ENCODE measurements at regions not wholly inside any gene's neighbourhood (a gene's known extent, or its start where the extent isn't known, plus 50 kb on each side); places are given as distances from the start of the nearest gene placed in this dataset.
"Not testable (repeated sequence)": the region's sequence is repeated elsewhere in the genome, so short reads cannot be mapped to it uniquely, and the experiment has no call there.

GRCh38 chr14:71438684-71439083 is 493.5 kb upstream of the RGS6 start:
- no peak for DNase-seq

- no peak for DNase-seq
These were observed 491.1 kb upstream of the RGS6 start for GRCh38 chr14:71441126-71441525.

- no peak for DNase-seq
These were observed 488.0 kb upstream of the RGS6 start for GRCh38 chr14:71444030-71444822.

- no peak for DNase-seq
These were observed 483.6 kb upstream of the RGS6 start for GRCh38 chr14:71448431-71449315.

- DNase-seq, result no peak
These were observed 482.7 kb upstream of the RGS6 start for GRCh38 chr14:71449316-71450055.

GRCh38 chr14:71451501-71451900 is 480.7 kb upstream of the RGS6 start:
- DNase-seq, result no peak

- no peak for DNase-seq
These were observed 479.7 kb upstream of the RGS6 start for GRCh38 chr14:71452539-71452938.

GRCh38 chr14:71452987-71453386 is 479.2 kb upstream of the RGS6 start:
- no peak for DNase-seq

- DNase-seq, result no peak
These were observed 478.2 kb upstream of the RGS6 start for GRCh38 chr14:71454010-71454409.

GRCh38 chr14:71454513-71455332 is 477.5 kb upstream of the RGS6 start:
- no peak for DNase-seq

GRCh38 chr14:71460091-71460490 is 472.1 kb upstream of the RGS6 start:
- DNase-seq, result no peak

GRCh38 chr14:71461617-71462016 is 470.6 kb upstream of the RGS6 start:
- DNase-seq, result not testable (repeated sequence)

GRCh38 chr14:71463807-71464206 is 468.4 kb upstream of the RGS6 start:
- DNase-seq, result no peak

GRCh38 chr14:71464840-71465239 is 467.4 kb upstream of the RGS6 start:
- DNase-seq, result no peak

GRCh38 chr14:71465316-71465715 is 466.9 kb upstream of the RGS6 start:
- no peak for DNase-seq

GRCh38 chr14:71466251-71466650 is 466.0 kb upstream of the RGS6 start:
- DNase-seq, result no peak

- DNase-seq, result no peak
These were observed 465.3 kb upstream of the RGS6 start for GRCh38 chr14:71466946-71467345.

- DNase-seq, result no peak
These were observed 464.8 kb upstream of the RGS6 start for GRCh38 chr14:71467361-71467811.

- no peak for DNase-seq
These were observed 463.5 kb upstream of the RGS6 start for GRCh38 chr14:71468701-71469100.

- DNase-seq, result no peak
These were observed 462.4 kb upstream of the RGS6 start for GRCh38 chr14:71469643-71470335.

GRCh38 chr14:71471634-71472355 is 460.4 kb upstream of the RGS6 start:
- DNase-seq, result no peak

Measured in activated T-cell treated with anti-CD3 and anti-CD28 coated beads, Interleukin-2, amount 50 U/mL, for 48 hours (primary cell).